Prostate gland (tissue), 2 donors: ENCODE measurements at regions not wholly inside any gene's neighbourhood (a gene's known extent, or its start where the extent isn't known, plus 50 kb on each side); places are given as distances from the start of the nearest gene placed in this dataset.
"Not testable (repeated sequence)": the region's sequence is repeated elsewhere in the genome, so short reads cannot be mapped to it uniquely, and the experiment has no call there.

Source experiments
- DNase-seq: peaks from one replicate; pipeline ENCODE4 v3.0.0-alpha.2; 2019; ENCODE audit warnings: low spot score
- H3K27ac ChIP-seq, 2 donors: fragments of 200-600 bp; sonication (generic); 2 replicates each; pipeline ENCODE4 v1.5.1; 2017 to 2019
- H3K27me3 ChIP-seq: fragments of 200-600 bp; sonication (generic); replicated peaks from 2 replicates; pipeline ENCODE4 v1.5.1; 2019; ENCODE audit not compliant: insufficient read depth
- H3K36me3 ChIP-seq, 2 donors: fragments of 200-600 bp; sonication (generic); 1 replicate in 1 of 2; 2 replicates in 1 of 2; pipeline versions ENCODE4 v1.5.1 to v1.8.1; 2017 to 2019
- H3K4me1 ChIP-seq: fragments of 200-600 bp; sonication (generic); replicated peaks from 2 replicates; pipeline ENCODE4 v1.5.1; 2019
- H3K4me3 ChIP-seq, 2 donors: fragments of 200-600 bp; sonication (generic); 2 replicates each; pipeline ENCODE4 v1.5.1; 2017 to 2019
- H3K9me3 ChIP-seq: fragments of 200-600 bp; sonication (generic); 2 replicates; pipeline ENCODE4 v1.5.1; 2017
- POLR2A ChIP-seq: fragments of 450-650 bp; IDR thresholded peaks from one replicate; pipeline ENCODE4 v1.6.1; 2016; ENCODE audit warnings: antibody characterized with exemption, mild to moderate bottlenecking
- POLR2AphosphoS5 ChIP-seq: sonication (generic); formaldehyde crosslinking; IDR thresholded peaks from one replicate; pipeline ENCODE4 v1.6.1; 2017; ENCODE audit warnings: antibody characterized with exemption
- WGBS: methylation state at CpG from one replicate; pipeline ENCODE4 v1.1.5; 2018; 5-methylcytosine and 5-hydroxymethylcytosine counted together
- intact Hi-C: fragments of 100-400 bp; cut with DNase I; formaldehyde crosslinking; loops from one replicate; pipeline ENCODE4 v1.14.2; 2022
- TF ChIP-seq, protein P1 (sequence below), 4 experiments: fragments of 200-600 bp in 2 of 4; fragments of 450-650 bp in 2 of 4; sonication (generic) in 2 of 4; IDR thresholded peaks; 1 replicate in 3 of 4; 2 replicates in 1 of 4; pipeline ENCODE4 v1.5.1; 2016 to 2019; ENCODE audit warnings: antibody characterized with exemption in 4 of 4, mild to moderate bottlenecking in 2 of 4, moderate library complexity in 2 of 4

- H3K4me1 ChIP-seq = no peaks in the 10 kb centered on the region
- H3K27me3 ChIP-seq = no peaks in the 10 kb centered on the region
- 91% methylated on average over 1 of the region's 1 CpG for WGBS
- intact Hi-C loops = no loop called here
- no peak overlapping the region for H3K4me3 ChIP-seq
- TF ChIP-seq POLR2AphosphoS5 (no peak), POLR2A (no peak)
- TF ChIP-seq, protein P1, sequence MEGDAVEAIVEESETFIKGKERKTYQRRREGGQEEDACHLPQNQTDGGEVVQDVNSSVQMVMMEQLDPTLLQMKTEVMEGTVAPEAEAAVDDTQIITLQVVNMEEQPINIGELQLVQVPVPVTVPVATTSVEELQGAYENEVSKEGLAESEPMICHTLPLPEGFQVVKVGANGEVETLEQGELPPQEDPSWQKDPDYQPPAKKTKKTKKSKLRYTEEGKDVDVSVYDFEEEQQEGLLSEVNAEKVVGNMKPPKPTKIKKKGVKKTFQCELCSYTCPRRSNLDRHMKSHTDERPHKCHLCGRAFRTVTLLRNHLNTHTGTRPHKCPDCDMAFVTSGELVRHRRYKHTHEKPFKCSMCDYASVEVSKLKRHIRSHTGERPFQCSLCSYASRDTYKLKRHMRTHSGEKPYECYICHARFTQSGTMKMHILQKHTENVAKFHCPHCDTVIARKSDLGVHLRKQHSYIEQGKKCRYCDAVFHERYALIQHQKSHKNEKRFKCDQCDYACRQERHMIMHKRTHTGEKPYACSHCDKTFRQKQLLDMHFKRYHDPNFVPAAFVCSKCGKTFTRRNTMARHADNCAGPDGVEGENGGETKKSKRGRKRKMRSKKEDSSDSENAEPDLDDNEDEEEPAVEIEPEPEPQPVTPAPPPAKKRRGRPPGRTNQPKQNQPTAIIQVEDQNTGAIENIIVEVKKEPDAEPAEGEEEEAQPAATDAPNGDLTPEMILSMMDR (IDR thresholded peaks at IDR 0.05) = no peak
- H3K9me3 ChIP-seq = no peaks in the 10 kb centered on the region
- no peaks in the 10 kb centered on the region for H3K36me3 ChIP-seq
- H3K27ac ChIP-seq = no peak overlapping the region
- DNase-seq = no peak
Observed at GRCh38 chr4:148649652-148650331, 207.6 kb upstream of the NR3C2 start.

GRCh38 chr4:148643851-148644250, 201.6 kb upstream of the NR3C2 start:
- no peak overlapping the region for H3K27ac ChIP-seq
- no peaks in the 10 kb centered on the region for H3K27me3 ChIP-seq
- no peaks in the 10 kb centered on the region for H3K4me1 ChIP-seq
- WGBS = 83% methylated on average over 2 of the region's 2 CpGs
- no peak overlapping the region for H3K4me3 ChIP-seq
- no peak for DNase-seq
- intact Hi-C loops = no loop called here
- no peaks in the 10 kb centered on the region for H3K36me3 ChIP-seq
- no peaks in the 10 kb centered on the region for H3K9me3 ChIP-seq
- no peak for TF ChIP-seq POLR2A
- TF ChIP-seq POLR2AphosphoS5 = no peak

- no peaks in the 10 kb centered on the region for H3K27me3 ChIP-seq
- no peaks in the 10 kb centered on the region for H3K36me3 ChIP-seq
- H3K27ac ChIP-seq = no peak overlapping the region
- intact Hi-C loops = no loop called here
- DNase-seq = no peak
- H3K9me3 ChIP-seq = no peaks in the 10 kb centered on the region
- TF ChIP-seq, protein P1 (IDR thresholded peaks at IDR 0.05) = no peak
- TF ChIP-seq POLR2AphosphoS5 = no peak
- no peak for TF ChIP-seq POLR2A
- 61% methylated on average over 2 of the region's 2 CpGs for WGBS
- no peaks in the 10 kb centered on the region for H3K4me1 ChIP-seq
- no peak overlapping the region for H3K4me3 ChIP-seq
Observed at GRCh38 chr4:148642907-148643306, 200.7 kb upstream of the NR3C2 start.

GRCh38 chr4:148638079-148638478, 195.9 kb upstream of the NR3C2 start:
- intact Hi-C loops, DNase-seq, H3K36me3 ChIP-seq, H3K9me3 ChIP-seq, H3K27me3 ChIP-seq, H3K4me3 ChIP-seq, H3K4me1 ChIP-seq, H3K27ac ChIP-seq: not testable (repeated sequence)
- WGBS = 91% methylated on average over 2 of the region's 2 CpGs

- H3K4me1 ChIP-seq, H3K9me3 ChIP-seq, H3K27me3 ChIP-seq, H3K36me3 ChIP-seq, H3K4me3 ChIP-seq, intact Hi-C loops, H3K27ac ChIP-seq, DNase-seq: not testable (repeated sequence)
- 91% methylated on average over 3 of the region's 3 CpGs for WGBS
Observed at GRCh38 chr4:148637453-148637852, 195.2 kb upstream of the NR3C2 start.

- no peaks in the 10 kb centered on the region for H3K27me3 ChIP-seq
- no peak for DNase-seq
- H3K4me1 ChIP-seq = no peaks in the 10 kb centered on the region
- H3K9me3 ChIP-seq = no peaks in the 10 kb centered on the region
- H3K4me3 ChIP-seq = no peak overlapping the region
- H3K27ac ChIP-seq = no peak overlapping the region
- no peak for TF ChIP-seq POLR2A
- no peak for TF ChIP-seq POLR2AphosphoS5
- TF ChIP-seq, protein P1 (IDR thresholded peaks at IDR 0.05) = no peak
- intact Hi-C loops = no loop called here
- 85% methylated on average over 3 of the region's 3 CpGs for WGBS
- no peaks in the 10 kb centered on the region for H3K36me3 ChIP-seq
Observed at GRCh38 chr4:148634476-148634875, 192.3 kb upstream of the NR3C2 start.
